ENCODE measurements at regions not wholly inside any gene's neighbourhood (a gene's known extent, or its start where the extent isn't known, plus 50 kb on each side); places are given as distances from the start of the nearest gene placed in this dataset.

- Mint-ChIP-seq H3K36me3 (ENCODE audit: insufficient read depth, unreplicated experiment) (no peaks in the 10 kb centered on the region), H3K4me3 (ENCODE audit: unreplicated experiment) (no peak overlapping the region), H3K27ac (ENCODE audit: unreplicated experiment) (no peak overlapping the region), H3K9me3 (ENCODE audit: unreplicated experiment) (no peaks in the 10 kb centered on the region), H3K27me3 (ENCODE audit: insufficient read depth, unreplicated experiment) (no peaks in the 10 kb centered on the region), H3K4me1 (ENCODE audit: low read depth, unreplicated experiment) (no peaks in the 10 kb centered on the region)
- no peaks in the 10 kb centered on the region for H3K4me1 ChIP-seq
- no peak for DNase-seq
- CTCF ChIA-PET: no interaction called here
- H3K36me3 ChIP-seq (ENCODE audit: control insufficient read depth, insufficient read depth, low read length): no peaks in the 10 kb centered on the region
- H3K4me3 ChIP-seq (ENCODE audit: low read depth, low read length): no peak overlapping the region
- no peaks in the 10 kb centered on the region for H3K27me3 ChIP-seq (replicated peaks; ENCODE audit: control insufficient read depth, insufficient read depth, low read length)
- intact Hi-C loops (cut with micrococcal nuclease; ENCODE audit: unreplicated experiment): no loop called here
- H3K9me3 ChIP-seq: no peaks in the 10 kb centered on the region
- TF ChIP-seq CTCF (IDR thresholded peaks at IDR 0.05; ENCODE audit: insufficient read depth in 1 of 2, low read depth in 1 of 2, low read length in 1 of 2, severe bottlenecking in 1 of 2, unreplicated experiment in 1 of 2): no peak
- no TSS peak for BruUV-seq (replicated peaks)
- POLR2A ChIA-PET: no interaction called here
Measured at GRCh38 chr11:39690856-39691255, 1768.6 kb downstream of the LRRC4C start.

- H3K4me3 ChIP-seq (ENCODE audit: low read depth, low read length): no peak overlapping the region
- no peak for DNase-seq
- H3K4me1 ChIP-seq: no peaks in the 10 kb centered on the region
- Mint-ChIP-seq H3K9me3 (ENCODE audit: unreplicated experiment) (peaks cover 10% of the 10 kb centered on the region), H3K27ac (ENCODE audit: unreplicated experiment) (no peak overlapping the region), H3K36me3 (ENCODE audit: insufficient read depth, unreplicated experiment) (no peaks in the 10 kb centered on the region), H3K4me1 (ENCODE audit: low read depth, unreplicated experiment) (no peaks in the 10 kb centered on the region), H3K27me3 (ENCODE audit: insufficient read depth, unreplicated experiment) (no peaks in the 10 kb centered on the region), H3K4me3 (ENCODE audit: unreplicated experiment) (no peak overlapping the region)
- H3K27me3 ChIP-seq (replicated peaks; ENCODE audit: control insufficient read depth, insufficient read depth, low read length): no peaks in the 10 kb centered on the region
- no peaks in the 10 kb centered on the region for H3K36me3 ChIP-seq (ENCODE audit: control insufficient read depth, insufficient read depth, low read length)
- TF ChIP-seq CTCF (IDR thresholded peaks at IDR 0.05; ENCODE audit: insufficient read depth in 1 of 2, low read depth in 1 of 2, low read length in 1 of 2, severe bottlenecking in 1 of 2, unreplicated experiment in 1 of 2): no peak
- intact Hi-C loops (cut with micrococcal nuclease; ENCODE audit: unreplicated experiment): no loop called here
- POLR2A ChIA-PET: no interaction called here
- CTCF ChIA-PET: no interaction called here
- no peaks in the 10 kb centered on the region; the same call in 1 of the 2 replicates for H3K9me3 ChIP-seq
- no TSS peak for BruUV-seq (replicated peaks)
Measured at GRCh38 chr11:39683951-39684554, 1775.4 kb downstream of the LRRC4C start.

- Histone ChIP-seq H3K9me3 (no peaks in the 10 kb centered on the region; the same call in 1 of the 2 replicates), H3K36me3 (ENCODE audit: control insufficient read depth, insufficient read depth, low read length) (no peaks in the 10 kb centered on the region), H3K27me3 (replicated peaks; ENCODE audit: control insufficient read depth, insufficient read depth, low read length) (no peaks in the 10 kb centered on the region), H3K4me3 (ENCODE audit: low read depth, low read length) (no peak overlapping the region), H3K4me1 (no peaks in the 10 kb centered on the region)
- no peak for DNase-seq
- Mint-ChIP-seq H3K4me3 (ENCODE audit: unreplicated experiment) (no peak overlapping the region), H3K4me1 (ENCODE audit: low read depth, unreplicated experiment) (no peaks in the 10 kb centered on the region), H3K36me3 (ENCODE audit: insufficient read depth, unreplicated experiment) (no peaks in the 10 kb centered on the region), H3K27ac (ENCODE audit: unreplicated experiment) (no peak overlapping the region), H3K9me3 (ENCODE audit: unreplicated experiment) (peaks cover 10% of the 10 kb centered on the region), H3K27me3 (ENCODE audit: insufficient read depth, unreplicated experiment) (no peaks in the 10 kb centered on the region)
- intact Hi-C loops (cut with micrococcal nuclease; ENCODE audit: unreplicated experiment): no loop called here
- POLR2A ChIA-PET: no interaction called here
- no TSS peak for BruUV-seq (replicated peaks)
- CTCF ChIA-PET: no interaction called here
- no peak for TF ChIP-seq CTCF (IDR thresholded peaks at IDR 0.05; ENCODE audit: insufficient read depth in 1 of 2, low read depth in 1 of 2, low read length in 1 of 2, severe bottlenecking in 1 of 2, unreplicated experiment in 1 of 2)
Measured at GRCh38 chr11:39683288-39683950, 1776.0 kb downstream of the LRRC4C start.
